GM10248 (cell line): ENCODE measurements at regions not wholly inside any gene's neighbourhood (a gene's known extent, or its start where the extent isn't known, plus 50 kb on each side); places are given as distances from the start of the nearest gene placed in this dataset.

Experiments used
- CTCF ChIA-PET: fragments of 300-600 bp; sonication (Branson Sonifier 250); formaldehyde crosslinking; extraction: SDS; loops from one replicate; lab custom pipeline; 2021; ENCODE audit warnings: antibody characterized with exemption; lab: Yijun Ruan, JAX
- POLR2A ChIA-PET: fragments of 350-650 bp; sonication (Branson Sonifier 250); formaldehyde crosslinking; extraction: SDS; loops from one replicate; lab custom pipeline; 2020; ENCODE audit warnings: antibody characterized with exemption; lab: Yijun Ruan, JAX
- DNase-seq: peaks from one replicate; pipeline ENCODE4 v3.0.0; 2012; ENCODE audit errors: extremely low spot score
- TF ChIP-seq, protein P1 (sequence below): IDR thresholded peaks from 2 replicates; pipeline ENCODE4 v1.5.1; 2012; ENCODE audit warnings: mild to moderate bottlenecking, low read depth; ENCODE audit errors: extremely low read depth, missing control alignments, control extremely low read depth

GRCh38 chr13:40348096-40348679 is 318.3 kb downstream of the FOXO1 start:
- TF ChIP-seq, protein P1, sequence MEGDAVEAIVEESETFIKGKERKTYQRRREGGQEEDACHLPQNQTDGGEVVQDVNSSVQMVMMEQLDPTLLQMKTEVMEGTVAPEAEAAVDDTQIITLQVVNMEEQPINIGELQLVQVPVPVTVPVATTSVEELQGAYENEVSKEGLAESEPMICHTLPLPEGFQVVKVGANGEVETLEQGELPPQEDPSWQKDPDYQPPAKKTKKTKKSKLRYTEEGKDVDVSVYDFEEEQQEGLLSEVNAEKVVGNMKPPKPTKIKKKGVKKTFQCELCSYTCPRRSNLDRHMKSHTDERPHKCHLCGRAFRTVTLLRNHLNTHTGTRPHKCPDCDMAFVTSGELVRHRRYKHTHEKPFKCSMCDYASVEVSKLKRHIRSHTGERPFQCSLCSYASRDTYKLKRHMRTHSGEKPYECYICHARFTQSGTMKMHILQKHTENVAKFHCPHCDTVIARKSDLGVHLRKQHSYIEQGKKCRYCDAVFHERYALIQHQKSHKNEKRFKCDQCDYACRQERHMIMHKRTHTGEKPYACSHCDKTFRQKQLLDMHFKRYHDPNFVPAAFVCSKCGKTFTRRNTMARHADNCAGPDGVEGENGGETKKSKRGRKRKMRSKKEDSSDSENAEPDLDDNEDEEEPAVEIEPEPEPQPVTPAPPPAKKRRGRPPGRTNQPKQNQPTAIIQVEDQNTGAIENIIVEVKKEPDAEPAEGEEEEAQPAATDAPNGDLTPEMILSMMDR = no peak
- DNase-seq = no peak
- ChIA-PET POLR2A (no interaction called here), CTCF (interaction anchor here (0.8 kb wide), 1 partner anchor 9 kb away, joined by 3 read pairs; no protein-coding TSS in a partner anchor)

DNA sequence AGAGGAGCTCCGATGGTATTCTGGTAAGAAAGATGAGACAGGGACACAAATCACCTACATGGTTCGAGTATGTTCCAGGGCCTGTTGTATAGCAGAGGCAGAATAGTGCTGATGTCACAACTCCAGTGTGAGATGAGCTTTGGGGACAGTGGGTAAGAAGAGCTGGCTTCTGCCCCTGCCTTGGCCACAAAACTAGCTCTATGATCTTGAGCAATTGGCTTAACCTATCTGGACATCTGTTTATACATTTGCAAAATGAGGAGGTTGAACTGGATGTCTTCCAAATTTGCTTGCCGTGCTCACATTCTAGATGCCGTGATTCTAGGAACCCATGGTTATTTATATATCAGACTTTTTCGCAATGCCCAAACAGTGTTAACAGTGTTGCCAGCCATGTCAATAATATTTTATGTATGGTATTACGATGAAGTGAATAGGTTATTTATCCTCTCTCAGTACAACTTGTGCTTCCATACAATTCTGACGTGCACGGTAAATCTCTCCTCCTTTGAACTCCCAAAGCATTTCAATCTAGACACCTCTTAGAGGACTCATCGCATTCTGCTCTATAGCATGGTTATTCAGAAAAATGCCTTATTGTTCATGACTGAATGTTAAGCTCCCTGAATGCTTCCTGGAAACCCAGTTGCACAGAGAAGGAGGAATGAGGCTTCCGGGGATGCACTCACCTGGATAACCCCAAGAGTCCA is 316.0 kb downstream of the FOXO1 start:
- POLR2A ChIA-PET = no interaction called here
- CTCF ChIA-PET = no interaction called here
- TF ChIP-seq, protein P1 = no peak
- DNase-seq = no peak

DNA sequence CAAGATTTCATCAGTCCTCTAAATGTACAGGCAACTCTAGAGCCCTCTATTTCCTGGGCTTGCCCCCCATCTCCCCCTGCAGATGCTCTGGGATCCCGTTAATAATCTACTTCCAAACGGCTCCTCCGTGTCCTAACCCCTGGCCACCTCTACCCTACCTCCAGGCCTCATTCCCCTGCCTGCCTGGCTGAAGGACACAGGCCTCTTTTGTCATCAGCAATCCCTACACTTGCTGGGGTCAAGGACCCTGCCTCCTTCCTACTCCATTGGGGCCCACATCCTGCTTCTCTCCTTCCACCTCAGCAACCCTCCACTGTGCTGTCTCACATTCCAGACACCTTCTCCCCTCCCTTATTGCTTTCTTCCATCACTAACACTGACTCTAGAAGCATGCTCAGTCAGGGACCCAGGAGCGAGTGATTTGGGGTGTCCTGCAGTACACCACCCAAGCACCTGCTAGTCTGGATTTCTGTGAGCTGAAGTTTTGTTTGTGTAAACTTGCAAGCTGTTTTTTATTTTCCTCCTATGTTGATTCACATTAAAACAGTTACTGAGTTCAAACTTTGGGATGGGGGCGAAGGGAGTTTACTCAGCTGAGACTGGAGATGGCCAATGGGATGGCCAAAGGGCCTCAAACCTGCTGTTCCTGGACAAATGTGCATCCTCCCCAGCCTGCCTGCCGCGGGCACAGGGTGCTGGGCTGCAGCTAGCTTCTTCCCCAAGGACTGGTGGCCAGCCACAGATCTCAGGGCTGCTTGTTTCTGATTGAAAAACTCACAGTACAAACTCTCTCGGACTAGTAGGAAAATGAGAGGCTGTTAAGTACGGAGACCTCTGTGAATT is 314.7 kb downstream of the FOXO1 start:
- ChIA-PET POLR2A (no interaction called here), CTCF (no interaction called here)
- TF ChIP-seq, protein P1 = no peak
- DNase-seq = no peak

DNA sequence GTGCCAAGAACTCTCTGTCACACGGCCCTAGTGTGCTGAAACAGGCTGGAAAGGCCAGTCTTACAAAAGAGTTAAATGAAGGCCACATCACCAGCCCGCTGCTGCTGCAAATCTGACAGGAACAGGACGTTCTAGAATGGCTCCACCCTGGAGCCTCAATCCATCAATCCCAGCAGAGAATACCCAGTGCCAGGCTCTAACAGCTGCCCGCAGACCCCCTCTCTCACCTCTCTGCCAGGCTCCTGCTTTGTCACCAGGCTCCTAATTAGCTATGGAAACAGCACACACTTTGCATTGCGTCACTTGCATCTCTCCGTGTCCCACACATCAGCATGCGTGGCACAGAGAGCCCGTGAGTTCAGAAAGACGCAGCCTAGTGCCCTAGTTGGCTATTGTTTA is 314.1 kb downstream of the FOXO1 start:
- POLR2A ChIA-PET = no interaction called here
- TF ChIP-seq, protein P1 = no peak
- no peak for DNase-seq
- CTCF ChIA-PET = interaction anchor here (1.1 kb wide), 1 partner anchor 9 kb away, joined by 3 read pairs; no protein-coding TSS in a partner anchor

GRCh38 chr13:40352802-40353562 is 313.5 kb downstream of the FOXO1 start:
- TF ChIP-seq, protein P1 = no peak
- DNase-seq = no peak
- ChIA-PET POLR2A (no interaction called here), CTCF (interaction anchor here (1.1 kb wide), 1 partner anchor 10 kb away, joined by 3 read pairs; no protein-coding TSS in a partner anchor)
